HL-60/S4 treated with phorbol 12-myristate 13-acetate at 8.2 ng/mL for 4 days and 3 days (cell line): ENCODE measurements at regions not wholly inside any gene's neighbourhood (a gene's known extent, or its start where the extent isn't known, plus 50 kb on each side); places are given as distances from the start of the nearest gene placed in this dataset.

Experiments used
- in situ Hi-C: fragments of 300-500 bp; cut with MboI; formaldehyde crosslinking; loops from 2 replicates; pipeline ENCODE4 v1.15.0; 2022; ENCODE audit warnings: low sequenced_read_pairs

DNA sequence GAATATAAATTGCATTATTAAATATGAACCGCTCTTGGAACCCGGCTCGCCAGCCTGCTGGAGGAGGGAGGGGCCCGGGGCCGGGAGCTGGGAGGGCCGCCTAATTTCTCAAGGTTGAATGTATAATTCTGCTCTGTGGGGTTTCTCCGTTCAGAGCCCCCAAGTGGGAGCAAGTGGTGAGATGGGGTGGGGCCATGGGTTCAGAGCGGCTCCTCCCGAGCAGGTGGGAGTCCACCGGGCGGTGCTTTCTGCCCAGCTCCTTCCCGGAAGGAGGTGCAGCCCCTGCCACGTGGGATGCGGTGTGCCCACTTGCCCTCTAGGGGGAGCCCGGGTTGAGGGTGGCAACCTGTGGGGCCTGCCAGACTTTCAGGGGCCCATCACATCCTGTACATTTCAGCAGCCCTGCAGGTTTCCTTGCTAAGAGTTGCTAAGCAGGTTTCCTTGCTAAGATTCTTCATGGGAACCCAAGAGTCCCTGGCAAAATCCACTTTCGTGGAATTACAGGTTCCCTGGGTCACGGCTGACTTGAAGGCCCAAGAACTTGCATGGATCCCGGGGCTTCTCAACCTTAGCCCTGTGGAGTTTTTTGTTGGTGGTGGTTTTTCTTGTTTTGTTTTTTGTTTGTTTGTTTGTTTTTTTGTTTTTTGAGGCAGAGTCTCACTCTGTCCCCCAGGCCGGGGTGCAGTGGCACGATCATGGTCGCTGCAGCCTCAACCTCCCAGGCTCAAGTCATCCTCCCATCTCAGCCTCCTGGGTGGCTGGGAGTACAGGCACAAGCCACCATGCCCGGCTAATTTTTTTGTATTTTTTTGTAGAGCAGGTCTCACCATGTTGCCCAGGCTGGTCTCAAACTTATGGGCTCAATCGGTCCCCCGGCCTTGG is 196.7 kb upstream of the GSE1 start:
- in situ Hi-C loops = no loop called here

DNA sequence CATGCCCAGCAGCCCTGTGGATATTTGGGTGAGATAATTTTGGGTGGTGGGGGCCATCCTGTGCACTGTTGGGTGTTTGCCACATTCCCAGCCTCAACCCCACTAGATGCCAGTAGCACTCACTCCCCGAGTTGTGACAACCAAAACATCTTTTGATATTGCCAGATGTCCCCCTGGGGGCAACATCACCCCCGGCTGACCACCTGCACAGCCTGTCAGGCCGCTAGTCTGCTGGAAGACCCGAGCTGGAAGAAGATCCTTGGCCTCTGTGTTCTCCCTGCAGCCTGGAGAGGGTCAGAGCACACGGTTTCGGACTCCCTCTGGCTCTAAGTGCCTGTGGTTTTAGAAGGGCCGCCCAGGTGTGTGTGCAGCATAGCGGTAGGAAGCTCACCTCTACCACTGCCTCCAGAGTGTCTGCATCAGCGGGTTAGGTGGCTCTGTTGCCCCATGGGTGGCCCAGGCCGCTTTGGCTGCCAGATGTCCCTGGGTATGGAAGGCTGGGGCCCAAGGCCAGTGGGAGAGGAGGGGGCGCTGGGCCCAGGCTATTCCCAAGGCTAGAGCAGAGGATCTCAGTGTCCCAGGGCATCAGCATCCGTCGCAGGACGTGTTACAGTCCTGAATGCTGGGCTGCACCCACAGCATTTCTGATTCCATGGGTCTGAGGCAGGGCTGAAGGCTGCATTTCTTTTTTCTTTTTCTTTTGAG is 195.8 kb upstream of the GSE1 start:
- in situ Hi-C loops = no loop called here

DNA sequence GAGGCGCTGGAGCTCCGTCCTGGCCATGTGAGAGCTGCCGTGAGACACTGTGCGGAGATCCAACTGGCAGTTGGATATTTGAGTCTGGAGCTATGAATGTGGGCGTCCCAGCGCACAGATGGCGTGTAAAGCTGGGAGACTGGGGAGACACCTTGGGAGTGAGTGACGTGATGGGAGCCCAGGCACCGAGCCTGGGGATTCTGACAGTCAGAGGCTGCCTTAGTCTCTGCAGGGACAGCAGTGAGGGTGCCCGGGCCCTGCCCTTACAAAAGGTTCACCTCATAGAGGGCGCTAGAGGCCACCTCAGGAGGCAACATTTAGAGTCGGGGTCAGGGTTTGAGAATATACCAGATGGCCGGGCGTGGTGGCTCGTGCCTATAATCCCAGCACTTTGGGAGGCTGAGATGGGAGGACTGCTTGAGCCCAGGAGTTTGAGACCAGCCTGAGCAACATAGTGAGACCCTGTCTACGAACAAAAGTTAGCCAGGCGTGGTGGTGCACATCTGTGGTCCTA is 194.1 kb upstream of the GSE1 start:
- in situ Hi-C loops = no loop called here

DNA sequence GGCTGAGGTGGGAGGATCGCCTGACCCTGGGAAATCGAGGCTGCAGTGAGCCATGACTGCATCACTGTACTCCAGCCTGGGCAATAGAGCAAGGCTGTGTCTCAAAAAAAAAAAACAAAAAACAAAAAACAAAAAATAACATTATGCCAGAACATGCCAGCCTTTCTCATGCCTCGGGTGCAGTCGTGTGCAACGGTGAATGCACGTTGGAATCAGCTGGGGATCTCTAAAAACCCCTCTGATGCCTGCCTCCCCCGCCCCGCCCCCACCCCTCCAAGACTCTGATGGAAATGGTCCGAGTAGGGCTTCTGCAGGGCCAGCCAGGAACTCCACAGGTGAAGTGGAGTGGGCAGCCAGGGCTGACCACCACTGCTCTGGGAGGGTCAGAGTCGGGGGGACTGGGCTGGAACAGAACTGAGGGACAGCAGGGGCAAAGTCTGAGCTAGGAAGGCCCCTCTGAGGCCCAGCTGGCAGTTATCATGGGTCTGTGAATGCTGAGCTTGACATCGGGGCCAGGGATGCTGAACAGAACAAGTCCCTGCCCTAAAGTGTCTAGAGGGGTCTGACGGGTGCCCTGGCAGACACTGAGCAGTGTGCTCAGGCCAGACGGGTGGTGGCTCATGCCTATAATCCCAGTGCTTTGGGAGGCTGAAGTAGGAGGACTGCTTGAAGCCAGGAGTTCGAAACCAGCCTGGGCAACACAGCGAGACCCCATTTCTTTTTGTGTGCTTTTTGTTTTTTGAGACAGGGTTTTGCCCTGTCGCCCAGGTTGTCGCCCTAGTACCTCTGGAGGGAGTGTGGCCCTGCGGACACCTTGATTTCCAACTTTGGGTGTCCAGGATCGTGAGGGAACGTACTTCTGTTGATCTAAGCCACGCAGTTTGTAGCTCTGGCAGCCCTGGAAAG is 193.4 kb upstream of the GSE1 start:
- in situ Hi-C loops = no loop called here

DNA sequence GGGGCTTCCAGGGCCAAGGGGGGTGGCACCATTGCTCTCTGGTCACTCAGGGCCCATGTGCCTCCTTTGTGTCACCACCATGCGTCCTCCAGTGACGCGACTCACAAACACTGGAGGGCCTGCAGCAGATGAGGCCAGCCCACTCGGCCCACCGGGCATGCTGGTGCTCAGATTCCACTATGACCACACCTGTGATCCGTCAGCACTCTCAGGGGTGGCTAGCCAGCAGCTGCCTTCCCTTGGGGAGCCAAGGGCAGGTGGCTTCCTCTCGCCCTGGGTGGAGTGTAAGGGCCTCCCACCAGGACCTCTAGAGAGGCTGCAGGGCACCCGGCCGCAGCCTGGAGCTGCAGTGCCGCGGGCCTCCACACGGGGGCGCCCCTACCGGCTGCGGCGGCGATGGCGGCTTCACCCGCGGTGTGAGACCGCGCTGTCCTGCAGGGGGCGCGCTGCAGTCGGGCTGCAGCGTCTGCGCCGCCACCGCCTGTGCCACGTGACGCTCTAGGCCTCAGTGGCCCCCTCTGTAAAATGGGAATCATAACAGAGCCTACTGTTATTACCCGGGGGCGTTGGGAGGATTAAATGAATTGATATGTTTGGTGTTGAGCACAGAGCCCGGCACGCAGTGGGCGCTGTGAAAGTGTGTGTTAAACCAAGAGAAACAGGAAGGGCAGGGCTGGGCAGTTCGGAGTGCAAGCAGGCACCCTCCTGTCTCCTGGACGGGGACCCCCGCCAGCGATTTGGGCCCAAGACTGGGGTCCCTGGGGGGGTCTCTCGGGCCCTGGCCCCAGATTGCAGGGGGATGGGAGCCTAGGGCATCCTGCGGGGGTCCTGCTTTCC is 192.4 kb upstream of the GSE1 start:
- in situ Hi-C loops = no loop called here

DNA sequence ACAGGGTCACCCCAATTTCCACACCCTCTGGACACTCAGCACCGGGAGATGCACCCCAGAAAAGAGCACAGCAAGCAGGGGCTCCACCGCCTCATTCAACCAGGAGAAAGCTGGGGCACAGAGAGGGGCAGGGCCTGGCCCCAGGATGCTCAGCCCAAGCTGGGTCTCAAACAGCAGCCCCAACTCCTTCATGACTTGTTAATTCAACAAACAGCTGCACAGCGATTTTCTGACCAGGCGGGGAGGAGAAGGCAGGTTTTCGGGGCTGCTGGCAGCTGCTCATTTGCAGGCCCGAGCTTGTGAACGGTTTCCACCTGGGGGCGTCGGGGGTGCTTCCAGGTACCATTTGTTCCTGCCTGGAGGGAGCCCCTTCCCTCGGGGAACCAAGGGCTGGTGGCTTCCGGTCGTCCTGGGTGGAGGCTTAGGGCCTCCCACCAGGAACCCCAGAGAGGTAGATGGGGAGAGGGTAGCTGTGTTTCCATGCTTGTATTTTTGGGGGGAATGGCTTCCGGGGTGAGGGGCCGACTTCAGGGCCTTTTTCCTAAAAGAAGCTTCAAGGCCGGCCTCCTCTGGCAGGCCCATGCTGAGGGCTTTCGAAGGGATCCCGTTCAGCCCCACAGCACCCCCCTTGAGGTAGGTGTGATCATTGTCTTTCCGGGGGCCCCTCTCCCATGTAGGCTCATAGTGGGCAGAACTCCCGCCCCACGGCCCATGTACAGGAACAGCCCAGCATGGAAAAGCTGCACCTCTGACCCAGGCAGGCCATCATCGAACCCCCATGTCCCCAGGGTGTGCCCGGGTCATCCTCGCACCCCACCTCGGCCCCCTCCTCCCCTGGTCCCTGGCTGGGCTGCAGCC is 191.6 kb upstream of the GSE1 start:
- in situ Hi-C loops = no loop called here

DNA sequence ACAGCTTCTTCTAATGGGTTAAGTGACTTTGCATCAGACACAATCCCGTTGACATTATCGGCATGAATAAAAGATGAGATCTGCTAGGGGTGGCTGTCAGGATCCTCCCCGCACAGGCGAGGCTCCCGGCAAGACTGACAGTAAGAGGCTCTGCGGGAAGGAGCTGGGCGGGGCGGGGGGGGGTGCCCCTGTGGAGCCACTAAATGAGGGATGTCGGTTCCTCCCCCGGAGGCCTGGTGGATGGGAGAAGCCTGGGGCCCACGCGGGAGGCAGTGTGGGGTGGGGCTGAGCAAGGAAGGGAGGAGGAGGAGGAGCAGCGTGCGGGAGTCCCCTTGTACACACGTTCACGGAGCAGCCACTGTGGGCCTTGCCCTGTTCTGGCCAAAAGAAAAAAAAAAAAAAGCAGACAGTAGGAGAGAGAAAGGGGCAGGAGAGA is 190.9 kb upstream of the GSE1 start:
- in situ Hi-C loops = no loop called here

DNA sequence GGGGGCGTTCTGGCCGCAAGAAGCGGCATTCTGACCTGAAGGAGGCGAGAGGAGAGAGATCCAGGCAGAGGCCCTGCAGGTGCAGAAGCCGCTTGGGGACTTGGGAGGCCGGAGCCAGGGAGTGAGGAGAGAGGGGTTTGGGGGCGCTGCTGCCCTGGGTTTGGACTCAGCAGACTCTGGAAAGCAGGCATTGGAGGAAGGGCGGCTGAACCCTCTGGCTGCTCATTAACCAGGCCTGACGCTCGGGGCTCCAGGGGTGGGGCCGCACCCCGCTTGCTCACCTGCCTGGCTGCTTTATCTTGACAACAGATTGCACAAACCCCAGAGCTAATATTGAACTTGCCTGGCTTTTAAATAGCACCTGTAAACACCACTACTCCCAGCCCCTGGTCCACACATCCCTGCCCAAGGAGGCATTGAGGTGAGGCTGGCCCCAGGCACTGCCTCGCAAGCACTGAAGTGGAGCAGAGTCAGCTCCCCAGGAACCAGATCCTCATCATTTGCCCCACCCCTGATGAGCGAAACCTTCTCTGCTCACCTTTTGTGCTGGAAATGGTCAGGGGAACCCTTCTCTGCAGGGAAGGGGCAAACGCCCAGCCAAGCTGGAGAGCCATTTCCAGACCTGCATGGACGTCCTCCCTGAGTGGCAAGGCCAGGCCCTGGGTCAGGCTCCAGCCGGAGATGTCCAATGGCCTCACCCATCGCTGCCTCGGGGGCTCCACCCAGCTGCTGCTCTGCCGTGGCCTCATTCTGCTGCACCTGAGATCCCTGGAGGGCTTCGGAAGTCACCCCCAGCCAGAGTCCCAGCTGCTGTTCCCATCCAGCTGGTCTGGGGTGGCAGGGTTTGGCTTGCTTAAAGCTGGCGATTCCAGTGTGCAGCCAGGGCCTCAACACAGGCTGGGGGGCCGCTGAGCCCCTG is 190.2 kb upstream of the GSE1 start:
- in situ Hi-C loops = no loop called here

DNA sequence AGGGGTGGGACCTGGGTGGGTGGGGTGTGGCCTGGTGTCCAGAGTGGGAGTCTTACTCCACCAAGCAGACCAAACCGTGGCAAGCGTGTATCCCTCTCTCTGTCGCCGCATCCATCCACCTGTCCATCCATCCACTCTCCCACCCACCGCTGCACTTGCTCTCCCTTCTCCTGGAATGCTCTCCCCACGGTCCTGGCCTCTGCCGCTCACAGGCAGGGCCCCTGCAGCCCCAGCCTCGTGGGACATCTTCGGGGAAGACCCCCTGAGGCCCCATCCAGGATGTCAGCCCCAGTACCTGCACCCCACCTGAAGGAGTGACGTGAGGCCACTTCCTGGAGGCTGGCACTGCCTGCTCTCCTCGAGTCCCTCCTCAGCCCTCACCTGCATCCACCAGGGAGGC is 189.5 kb upstream of the GSE1 start:
- in situ Hi-C loops = no loop called here

DNA sequence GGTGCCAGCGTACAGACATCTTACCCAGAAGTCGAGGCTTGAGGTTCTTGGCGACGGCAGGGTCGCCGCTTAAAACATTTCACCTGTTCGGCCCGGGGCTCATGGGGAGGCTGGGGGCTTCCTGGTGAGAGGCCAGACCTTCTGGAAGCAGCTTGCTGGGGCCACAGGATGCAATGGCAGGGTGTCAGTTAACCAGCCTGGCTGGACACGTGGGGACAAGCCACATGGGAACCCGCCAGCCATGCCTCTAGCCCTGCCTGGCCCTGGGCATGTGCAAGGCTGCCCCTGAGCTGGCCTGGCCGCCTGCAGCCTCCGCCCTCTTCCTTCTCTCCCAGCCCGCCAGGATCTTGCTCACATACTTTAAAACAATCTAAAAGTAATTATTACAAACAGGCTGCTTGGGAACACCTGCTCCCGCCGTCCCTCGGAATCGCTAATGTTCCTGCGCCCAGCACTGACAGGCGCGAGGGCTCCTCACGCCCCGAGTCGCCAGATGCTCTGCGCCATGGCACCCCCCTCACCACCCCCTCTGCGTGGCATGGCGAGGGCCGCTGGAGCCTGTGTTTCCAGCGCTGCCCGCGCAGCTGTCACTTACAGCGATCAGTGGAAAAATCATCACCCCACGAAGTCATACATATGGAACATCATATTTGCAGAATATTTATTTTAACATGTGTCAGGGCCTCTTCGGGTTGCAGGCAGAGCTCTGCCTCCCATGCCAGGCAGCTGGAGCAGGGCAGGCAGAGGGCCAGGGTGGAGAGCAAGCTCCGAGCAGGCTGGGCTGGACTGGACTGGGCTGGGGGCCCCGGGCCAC is 188.7 kb upstream of the GSE1 start:
- in situ Hi-C loops = loop anchor here (25.0 kb wide), 1 partner anchor 188 kb away; the partner anchor contains the start of gene GSE1

DNA sequence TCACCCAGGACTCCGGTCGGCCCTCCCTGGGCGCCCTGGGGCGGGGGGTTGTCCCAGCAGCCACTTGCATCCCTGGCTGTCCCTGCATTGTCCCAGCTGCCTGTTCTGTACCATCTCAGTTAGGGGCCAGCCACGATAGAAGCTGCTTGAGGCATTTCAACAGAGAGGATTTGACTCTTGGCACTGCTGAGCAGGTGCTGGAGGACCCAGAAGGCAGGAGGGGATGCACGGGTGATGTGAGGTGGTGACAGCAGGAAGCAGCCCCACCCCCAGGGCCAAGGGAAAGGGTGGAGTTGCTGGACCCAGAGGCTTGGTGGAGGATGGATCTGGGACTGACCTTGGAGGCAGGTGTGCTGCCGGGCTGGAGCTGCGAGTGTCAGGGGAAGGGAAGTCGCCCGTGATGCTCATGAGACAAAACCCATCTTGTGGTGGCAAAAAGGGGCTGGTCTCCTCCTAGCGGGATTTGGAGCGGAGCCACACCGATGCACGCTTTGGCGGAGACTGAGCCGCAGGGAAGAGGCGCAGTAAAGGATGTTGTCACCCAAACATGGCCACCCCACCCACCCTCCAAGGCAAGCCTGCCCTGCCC is 188.0 kb upstream of the GSE1 start:
- in situ Hi-C loops = loop anchor here (25.0 kb wide), 1 partner anchor 187 kb away; the partner anchor contains the start of gene GSE1

DNA sequence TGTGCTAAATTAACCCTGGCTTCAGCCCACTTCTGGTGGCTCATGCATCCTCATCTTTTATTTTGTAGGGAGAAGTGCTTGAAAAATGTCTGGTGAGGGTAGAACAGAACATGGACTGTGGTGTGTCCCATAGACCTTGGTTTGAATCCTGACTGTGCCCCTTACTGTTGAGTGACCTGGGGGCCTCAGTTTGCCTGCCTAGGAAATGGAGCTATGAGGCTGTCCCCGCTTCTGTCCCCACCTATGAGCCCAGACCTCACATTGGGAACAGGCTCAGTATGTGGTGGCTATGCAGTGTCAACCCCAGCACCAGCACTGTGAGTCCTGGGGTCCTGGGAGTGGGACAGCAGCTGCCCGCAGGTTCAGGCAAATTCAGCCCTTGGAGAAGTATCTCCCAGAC is 186.3 kb upstream of the GSE1 start:
- in situ Hi-C loops = loop anchor here (25.0 kb wide), 1 partner anchor 185 kb away; the partner anchor contains the start of gene GSE1

DNA sequence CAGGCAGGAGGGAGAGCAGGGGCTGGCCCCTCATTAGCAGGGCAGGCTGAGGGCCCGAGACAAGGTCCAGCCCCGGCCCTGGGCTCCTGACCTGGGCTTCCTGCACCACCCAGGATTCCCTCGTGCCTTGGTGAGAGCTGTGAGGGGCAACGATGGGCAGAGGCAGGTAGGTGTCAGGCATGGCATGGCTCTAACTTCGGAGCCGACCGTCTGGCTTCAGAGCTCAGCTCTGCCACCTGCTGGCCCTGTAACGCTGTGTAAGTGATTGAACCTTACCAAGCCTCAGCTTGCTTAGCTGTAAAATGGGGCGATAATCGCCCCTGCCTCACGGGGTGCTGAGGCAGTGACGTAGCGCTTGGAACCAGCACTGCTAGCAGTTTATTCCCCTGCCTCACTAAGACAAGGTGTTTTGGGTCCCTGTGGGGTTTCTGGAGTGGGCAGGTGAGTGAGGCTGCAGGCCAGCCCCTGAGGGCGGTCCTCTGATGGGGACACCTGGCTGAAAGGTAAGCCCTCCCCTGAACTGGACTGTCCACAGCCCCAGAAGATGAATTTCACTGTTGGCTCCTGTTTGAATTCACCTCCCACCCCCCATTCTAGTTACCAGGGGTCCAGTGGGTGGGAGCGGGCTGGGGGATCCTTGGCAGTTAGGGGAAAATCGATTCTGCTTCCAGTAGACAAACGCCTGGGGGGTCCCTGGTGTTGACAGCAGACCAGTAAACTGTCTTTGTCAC is 184.8 kb upstream of the GSE1 start:
- in situ Hi-C loops = loop anchor here (25.0 kb wide), 1 partner anchor 184 kb away; the partner anchor contains the start of gene GSE1

DNA sequence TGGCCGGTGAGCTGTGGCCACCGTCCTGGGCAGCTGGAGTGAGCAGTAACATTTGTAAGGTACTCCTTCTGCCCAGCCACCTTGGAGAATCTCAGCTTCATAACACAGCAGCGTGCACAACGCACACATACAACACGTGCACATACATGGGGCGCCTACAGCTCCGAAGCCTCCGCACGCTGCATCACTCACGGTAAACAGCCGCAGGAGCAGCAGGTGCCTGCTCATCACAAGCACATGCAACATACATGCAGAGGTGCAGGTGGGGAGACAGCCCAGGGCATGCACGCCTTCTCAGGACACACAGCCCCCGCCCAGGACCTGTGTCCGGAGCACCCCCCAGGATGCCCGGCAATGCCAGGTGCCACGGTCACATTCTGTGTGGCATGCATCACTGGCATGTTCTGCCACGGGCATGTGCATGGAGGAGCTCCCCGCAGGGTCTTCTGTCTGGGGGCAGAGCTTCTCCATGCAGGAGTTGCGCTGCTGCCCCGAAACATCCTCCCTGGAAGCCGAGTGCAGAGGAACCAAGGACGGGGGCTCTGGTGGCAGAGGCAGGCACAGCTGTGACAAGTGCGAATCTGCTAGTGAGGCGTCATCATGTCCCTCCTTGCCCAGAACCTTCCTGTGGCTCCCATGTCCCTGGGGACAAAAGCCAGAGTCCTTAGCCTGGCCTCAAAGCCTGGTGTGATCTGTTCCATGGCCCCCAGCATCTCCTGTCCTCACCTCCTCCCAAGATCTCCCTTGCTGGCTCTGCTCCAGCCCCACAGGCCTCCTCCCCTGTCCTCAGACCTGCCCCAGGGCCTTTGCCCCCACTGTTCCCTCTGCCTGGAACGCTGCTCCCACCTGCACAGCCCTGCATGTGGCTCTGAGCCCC is 184.0 kb upstream of the GSE1 start:
- in situ Hi-C loops = loop anchor here (25.0 kb wide), 1 partner anchor 183 kb away; the partner anchor contains the start of gene GSE1
